ENCODE measurements at regions not wholly inside any gene's neighbourhood (a gene's known extent, or its start where the extent isn't known, plus 50 kb on each side); places are given as distances from the start of the nearest gene placed in this dataset.

GRCh38 chr5:12488161-12488560 is 583.9 kb upstream of the CTNND2 start:
- Histone ChIP-seq H3K27ac (no peak overlapping the region), H3K4me3 (no peak overlapping the region), H3K9me3 (peaks cover 0 to 5% (median 0%) of the 10 kb centered on the region in 4 donors), H3K36me3 (no peaks in the 10 kb centered on the region), H3K4me1 (no peaks in the 10 kb centered on the region), H3K27me3 (no peaks in the 10 kb centered on the region)
- TF ChIP-seq POLR2A (IDR thresholded peaks at IDR 0.05) (no peak), EP300 (IDR thresholded peaks at IDR 0.05) (no peak), POLR2AphosphoS5 (IDR thresholded peaks at IDR 0.05) (no peak), CTCF (IDR thresholded peaks at IDR 0.05) (no peak)
- intact Hi-C loops (cut with DNase I) = no loop called here
- 70 to 81% methylated on average over 3 of the region's 3 CpGs for WGBS, 2 donors
- no peak for DNase-seq

- TF ChIP-seq EP300 (IDR thresholded peaks at IDR 0.05) (no peak), CTCF (IDR thresholded peaks at IDR 0.05) (no peak), POLR2A (IDR thresholded peaks at IDR 0.05) (no peak), POLR2AphosphoS5 (IDR thresholded peaks at IDR 0.05) (no peak)
- H3K9me3 ChIP-seq = peaks cover 0 to 5% (median 0%) of the 10 kb centered on the region in 4 donors
- no peak overlapping the region for H3K27ac ChIP-seq
- no peaks in the 10 kb centered on the region for H3K27me3 ChIP-seq
- no peak for DNase-seq
- no peaks in the 10 kb centered on the region for H3K36me3 ChIP-seq
- intact Hi-C loops (cut with DNase I) = no loop called here
- no peak overlapping the region for H3K4me3 ChIP-seq
- H3K4me1 ChIP-seq = no peaks in the 10 kb centered on the region
- WGBS, 2 donors = 80 to 87% methylated on average over 3 of the region's 3 CpGs
Observed at GRCh38 chr5:12480487-12480886, 576.2 kb upstream of the CTNND2 start.

GRCh38 chr5:12477554-12477953 is 573.3 kb upstream of the CTNND2 start:
- TF ChIP-seq EP300 (IDR thresholded peaks at IDR 0.05) (no peak), CTCF (IDR thresholded peaks at IDR 0.05) (no peak), POLR2A (IDR thresholded peaks at IDR 0.05) (no peak), POLR2AphosphoS5 (IDR thresholded peaks at IDR 0.05) (no peak)
- WGBS, 2 donors = 87 to 89% methylated on average over 2 of the region's 2 CpGs

GRCh38 chr5:12467799-12468198 is 563.6 kb upstream of the CTNND2 start:
- intact Hi-C loops (cut with DNase I) = no loop called here
- TF ChIP-seq POLR2A (IDR thresholded peaks at IDR 0.05) = no peak
- no peak for TF ChIP-seq EP300 (IDR thresholded peaks at IDR 0.05)
- no peak for TF ChIP-seq POLR2AphosphoS5 (IDR thresholded peaks at IDR 0.05)
- TF ChIP-seq CTCF (IDR thresholded peaks at IDR 0.05) = no peak
- no peaks in the 10 kb centered on the region for H3K27me3 ChIP-seq
- 93 to 95% methylated on average over 4 of the region's 4 CpGs for WGBS, 2 donors
- no peak overlapping the region for H3K27ac ChIP-seq
- no peak overlapping the region for H3K4me3 ChIP-seq
- DNase-seq = no peak
- H3K36me3 ChIP-seq = no peaks in the 10 kb centered on the region
- no peaks in the 10 kb centered on the region for H3K9me3 ChIP-seq
- H3K4me1 ChIP-seq = no peaks in the 10 kb centered on the region

More at GRCh38 chr5:12477554-12477953, 573.3 kb upstream of the CTNND2 start:
- Histone ChIP-seq H3K4me1 (no peaks in the 10 kb centered on the region), H3K27ac (no peak overlapping the region), H3K27me3 (no peaks in the 10 kb centered on the region), H3K4me3 (no peak overlapping the region), H3K36me3 (no peaks in the 10 kb centered on the region), H3K9me3 (no peaks in the 10 kb centered on the region)
- no peak for DNase-seq
- intact Hi-C loops (cut with DNase I) = no loop called here

Data from sigmoid colon (tissue), 6 donors.